Cardiac muscle cell (in vitro differentiated cells and primary cell): ENCODE measurements at regions not wholly inside any gene's neighbourhood (a gene's known extent, or its start where the extent isn't known, plus 50 kb on each side); places are given as distances from the start of the nearest gene placed in this dataset.

Source experiments
- DNase-seq, 2 donors: peaks; one replicate each; pipeline versions ENCODE4 v3.0.0 to v3.0.0-alpha.2; 2010 to 2017; ENCODE audit warnings: low read depth in 1 of 2, low spot score in 1 of 2
- H3K27ac ChIP-seq: fragments of 200-600 bp; sonication (generic); 2 replicates; pipeline ENCODE4 v1.5.1; 2016
- H3K27me3 ChIP-seq: fragments of 200-600 bp; sonication (generic); 2 replicates; pipeline ENCODE4 v1.6.0; 2016; ENCODE audit warnings: control low read depth
- H3K36me3 ChIP-seq: fragments of 200-600 bp; sonication (generic); 2 replicates; pipeline ENCODE4 v1.5.1; 2016; ENCODE audit warnings: control low read depth
- H3K4me1 ChIP-seq: fragments of 200-600 bp; sonication (generic); 2 replicates; pipeline ENCODE4 v1.8.1; 2017; ENCODE audit warnings: low read depth, mild to moderate bottlenecking, mixed run types
- H3K4me3 ChIP-seq: fragments of 200-600 bp; sonication (generic); 2 replicates; pipeline ENCODE4 v1.5.1; 2016; ENCODE audit warnings: mild to moderate bottlenecking
- H3K9me3 ChIP-seq: fragments of 200-600 bp; sonication (generic); 2 replicates; pipeline ENCODE4 v1.5.1; 2017; ENCODE audit warnings: low read depth, mild to moderate bottlenecking, control low read depth
- TF ChIP-seq, protein P1 (sequence below): IDR thresholded peaks from 2 replicates; pipeline ENCODE4 v1.5.1; 2012; ENCODE audit warnings: low read depth, mild to moderate bottlenecking, low read length

DNA sequence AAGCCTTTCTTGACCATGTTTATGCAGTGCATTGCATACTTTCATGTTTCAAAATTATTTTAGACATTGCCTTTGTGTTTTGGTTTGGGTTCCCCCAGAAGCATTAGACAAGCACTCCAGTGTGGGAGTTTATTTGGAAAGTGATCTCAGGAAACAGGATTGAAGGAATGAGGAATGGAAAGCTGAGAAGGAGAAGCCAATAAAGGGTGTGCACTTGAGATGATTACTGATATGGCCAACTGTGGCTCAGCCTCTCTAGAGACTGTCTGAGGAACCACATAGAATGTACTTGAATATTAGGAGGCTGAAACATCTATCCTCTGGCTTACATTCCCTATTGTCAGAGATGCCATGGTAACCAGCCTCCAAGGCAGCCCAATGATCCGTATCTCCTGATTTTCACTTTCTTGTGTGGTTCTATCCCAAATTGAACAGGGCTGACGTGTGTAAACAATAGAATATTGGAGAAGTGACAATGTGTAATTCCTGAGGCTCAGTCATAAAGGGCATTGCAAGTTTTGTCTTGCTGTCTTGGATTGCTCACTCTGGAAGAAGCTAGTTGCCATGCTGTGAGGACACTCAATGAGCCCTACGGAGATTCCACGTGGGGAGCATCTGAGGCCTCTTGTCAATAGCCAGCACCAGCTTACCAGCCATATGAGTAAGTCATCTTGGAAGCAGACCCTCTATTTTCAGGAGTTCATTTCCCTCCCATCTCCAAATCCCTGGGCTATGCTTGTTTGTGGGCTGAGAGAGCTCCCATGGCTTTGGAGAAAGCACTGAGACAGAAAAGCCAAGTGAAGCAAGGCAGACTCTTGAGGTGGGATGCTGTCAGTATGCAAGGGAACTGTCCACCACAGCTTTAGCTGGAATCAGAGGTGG lies 84.7 kb downstream of the SCN11A start:
- no peaks in the 10 kb centered on the region for H3K36me3 ChIP-seq
- no peaks in the 10 kb centered on the region for H3K9me3 ChIP-seq
- peak in 1 of 2 donors; percentile 11 for DNase-seq
- H3K4me3 ChIP-seq = no peak overlapping the region
- H3K27me3 ChIP-seq = no peaks in the 10 kb centered on the region
- H3K4me1 ChIP-seq = no peaks in the 10 kb centered on the region
- no peak overlapping the region for H3K27ac ChIP-seq
- TF ChIP-seq, protein P1, sequence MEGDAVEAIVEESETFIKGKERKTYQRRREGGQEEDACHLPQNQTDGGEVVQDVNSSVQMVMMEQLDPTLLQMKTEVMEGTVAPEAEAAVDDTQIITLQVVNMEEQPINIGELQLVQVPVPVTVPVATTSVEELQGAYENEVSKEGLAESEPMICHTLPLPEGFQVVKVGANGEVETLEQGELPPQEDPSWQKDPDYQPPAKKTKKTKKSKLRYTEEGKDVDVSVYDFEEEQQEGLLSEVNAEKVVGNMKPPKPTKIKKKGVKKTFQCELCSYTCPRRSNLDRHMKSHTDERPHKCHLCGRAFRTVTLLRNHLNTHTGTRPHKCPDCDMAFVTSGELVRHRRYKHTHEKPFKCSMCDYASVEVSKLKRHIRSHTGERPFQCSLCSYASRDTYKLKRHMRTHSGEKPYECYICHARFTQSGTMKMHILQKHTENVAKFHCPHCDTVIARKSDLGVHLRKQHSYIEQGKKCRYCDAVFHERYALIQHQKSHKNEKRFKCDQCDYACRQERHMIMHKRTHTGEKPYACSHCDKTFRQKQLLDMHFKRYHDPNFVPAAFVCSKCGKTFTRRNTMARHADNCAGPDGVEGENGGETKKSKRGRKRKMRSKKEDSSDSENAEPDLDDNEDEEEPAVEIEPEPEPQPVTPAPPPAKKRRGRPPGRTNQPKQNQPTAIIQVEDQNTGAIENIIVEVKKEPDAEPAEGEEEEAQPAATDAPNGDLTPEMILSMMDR = no peak

DNA sequence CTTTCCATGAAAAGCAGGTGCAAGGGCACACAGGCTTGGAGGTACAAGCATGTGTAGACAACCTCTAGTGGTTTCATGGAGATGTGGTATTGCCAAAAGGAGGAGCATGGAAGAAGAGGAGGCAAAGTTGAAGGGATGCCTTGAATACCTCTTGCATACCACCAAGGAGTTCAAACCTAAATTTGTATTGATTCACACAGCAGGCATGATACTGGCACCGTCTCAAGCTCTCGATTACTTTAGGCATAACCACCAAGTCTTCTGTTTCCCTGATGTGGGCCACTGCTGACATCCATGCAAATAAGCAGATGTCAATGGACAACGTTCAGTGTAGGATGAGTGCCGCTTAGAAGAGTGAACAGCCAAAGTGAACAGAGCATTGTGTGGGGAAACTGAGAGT lies 87.1 kb downstream of the SCN11A start:
- Histone ChIP-seq H3K36me3 (no peaks in the 10 kb centered on the region), H3K9me3 (no peaks in the 10 kb centered on the region), H3K27ac (no peak overlapping the region), H3K27me3 (no peaks in the 10 kb centered on the region), H3K4me3 (no peak overlapping the region), H3K4me1 (no peaks in the 10 kb centered on the region)
- no peak for DNase-seq
- TF ChIP-seq, protein P1 = no peak

DNA sequence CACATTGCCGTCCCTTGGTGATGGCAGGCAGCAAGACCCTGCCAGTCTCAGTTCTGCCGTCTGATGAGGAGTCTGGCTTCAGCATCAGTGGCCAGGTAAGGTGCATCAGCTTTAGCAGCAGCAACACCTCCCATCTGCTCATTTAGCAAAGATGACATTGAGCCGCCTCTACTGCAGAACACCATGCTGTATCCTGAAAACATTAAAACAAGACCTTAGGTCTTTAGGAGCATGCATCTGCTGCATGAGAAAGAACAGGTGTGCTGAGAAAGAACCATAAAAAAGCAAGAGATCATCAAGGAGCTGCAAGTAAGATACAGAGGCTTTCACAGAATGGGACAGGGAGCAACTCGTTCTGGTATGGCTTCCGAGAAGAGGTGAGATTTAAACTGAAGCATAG lies 87.5 kb downstream of the SCN11A start:
- Histone ChIP-seq H3K27me3 (no peaks in the 10 kb centered on the region), H3K36me3 (no peaks in the 10 kb centered on the region), H3K9me3 (no peaks in the 10 kb centered on the region), H3K4me1 (no peaks in the 10 kb centered on the region), H3K4me3 (no peak overlapping the region), H3K27ac (no peak overlapping the region)
- DNase-seq = no peak
- TF ChIP-seq, protein P1 = no peak

DNA sequence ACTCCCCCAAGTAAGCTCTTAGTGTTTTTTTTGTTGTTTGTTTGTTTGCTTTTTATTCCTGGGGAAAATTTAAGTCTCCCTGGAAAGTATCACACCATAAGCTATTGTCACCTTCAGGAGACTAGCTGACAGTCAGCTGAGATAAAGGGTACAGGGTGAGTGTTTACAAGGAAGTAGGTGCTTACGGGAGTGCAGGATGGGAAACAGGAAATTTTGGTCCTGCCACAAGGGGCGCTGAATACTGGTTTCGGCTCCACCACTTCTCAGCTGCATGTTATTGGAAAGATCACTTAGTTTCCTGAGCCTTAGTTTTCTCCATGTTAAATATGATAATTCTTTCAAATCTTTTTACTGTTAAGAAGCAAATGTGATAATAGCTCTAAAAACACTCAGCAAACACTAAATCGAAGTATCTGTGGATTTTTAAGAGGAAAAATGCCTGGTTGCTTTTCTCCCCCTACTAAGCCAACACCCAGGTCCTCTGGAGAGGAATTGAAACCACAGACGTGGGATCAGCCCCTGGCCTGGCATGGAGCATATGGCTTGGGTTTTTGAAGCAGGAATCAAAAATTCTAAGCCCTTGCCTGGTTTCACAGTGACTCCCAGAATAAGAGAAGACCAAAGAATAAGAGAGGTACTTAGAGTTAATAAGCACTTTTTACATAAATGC lies 90.7 kb downstream of the SCN11A start:
- Histone ChIP-seq H3K27ac (no peak overlapping the region), H3K9me3 (no peaks in the 10 kb centered on the region), H3K4me3 (no peak overlapping the region), H3K4me1 (no peaks in the 10 kb centered on the region), H3K27me3 (no peaks in the 10 kb centered on the region), H3K36me3 (no peaks in the 10 kb centered on the region)
- peak; percentile 50 to 54 for DNase-seq
- TF ChIP-seq, protein P1 = peak; percentile 89

DNA sequence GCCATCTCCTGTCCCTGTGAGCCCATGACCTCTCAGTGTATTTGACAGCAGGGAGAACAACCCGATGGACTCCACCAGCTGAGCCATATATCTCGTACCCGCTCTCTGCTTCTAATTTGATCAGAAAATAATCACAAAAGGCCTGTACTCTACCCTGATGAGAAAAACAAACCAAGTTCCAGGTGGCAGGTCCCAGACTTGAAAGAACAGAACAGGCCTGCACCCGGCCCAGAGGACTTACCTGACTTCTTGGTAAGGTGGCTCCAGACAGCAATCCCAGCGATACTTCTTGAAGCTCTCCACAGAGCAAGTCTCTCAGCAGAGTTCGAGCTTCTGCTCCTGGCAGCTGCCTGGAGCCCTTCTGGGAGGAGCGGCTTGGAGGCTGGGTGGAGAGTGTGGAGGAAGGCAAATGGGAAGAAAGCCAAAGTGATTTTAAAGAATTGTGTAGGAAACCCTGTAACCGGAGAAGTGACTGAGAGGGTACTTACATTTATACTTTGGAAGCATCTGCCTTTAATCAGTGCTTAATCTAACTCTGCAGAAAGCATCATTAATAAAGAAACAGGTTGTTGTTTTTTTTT lies 91.6 kb downstream of the SCN11A start:
- Histone ChIP-seq H3K4me3 (no peak overlapping the region), H3K27me3 (no peaks in the 10 kb centered on the region)

More for the DNA sequence above, 91.6 kb downstream of the SCN11A start:
- DNase-seq = no peak
- TF ChIP-seq, protein P1 = no peak
- Histone ChIP-seq H3K27ac (no peak overlapping the region), H3K36me3 (no peaks in the 10 kb centered on the region), H3K9me3 (no peaks in the 10 kb centered on the region), H3K4me1 (no peaks in the 10 kb centered on the region)
